Neural cell (in vitro differentiated cells): ENCODE measurements at regions not wholly inside any gene's neighbourhood (a gene's known extent, or its start where the extent isn't known, plus 50 kb on each side); places are given as distances from the start of the nearest gene placed in this dataset.

ENCODE experiments used
- H2AFZ ChIP-seq: fragments of 200-600, 300-800 bp; sonication (generic), shearing (Covaris generic); 2 replicates; pipeline ENCODE4 v1.6.0; 2014; ENCODE audit warnings: low read depth, mild to moderate bottlenecking, antibody characterized with exemption, low read length, moderate library complexity
- H3F3A ChIP-seq: fragments of 200-600 bp; shearing (Covaris generic); 2 replicates; pipeline ENCODE4 v1.6.1; 2016; ENCODE audit warnings: mild to moderate bottlenecking, moderate library complexity, mixed read lengths, antibody characterized with exemption, low read length; ENCODE audit not compliant: insufficient read depth, poor library complexity, severe bottlenecking
- H3K27ac ChIP-seq: fragments of 200-600, 300-800 bp; sonication (generic), shearing (Covaris generic); 2 replicates; pipeline ENCODE4 v1.5.1; 2014; ENCODE audit warnings: mild to moderate bottlenecking, low read length, moderate library complexity
- H3K27me3 ChIP-seq: fragments of 300-800, 200-600 bp; sonication (generic), shearing (Covaris generic); 2 replicates; pipeline ENCODE4 v1.6.0; 2014; ENCODE audit warnings: mild to moderate bottlenecking, low read depth, low read length, moderate library complexity; ENCODE audit not compliant: insufficient read depth
- H3K36me3 ChIP-seq: fragments of 300-800, 200-600 bp; sonication (generic), shearing (Covaris generic); 2 replicates; pipeline ENCODE4 v1.5.1; 2014; ENCODE audit warnings: mild to moderate bottlenecking, antibody characterized with exemption, low read length, moderate library complexity; ENCODE audit not compliant: insufficient read depth
- H3K4me2 ChIP-seq: fragments of 300-800, 200-600 bp; sonication (generic), shearing (Covaris generic); 2 replicates; pipeline ENCODE4 v1.6.0; 2014; ENCODE audit warnings: mild to moderate bottlenecking, low read length
- H3K4me3 ChIP-seq: fragments of 300-800, 200-600 bp; sonication (generic), shearing (Covaris generic); 2 replicates; pipeline ENCODE4 v1.5.1; 2014; ENCODE audit warnings: mild to moderate bottlenecking, low read length, moderate library complexity
- H3K79me2 ChIP-seq: fragments of 200-600 bp; shearing (Covaris generic); replicated peaks from 2 replicates; pipeline ENCODE4 v1.6.0; 2014; ENCODE audit warnings: mild to moderate bottlenecking, low read length, moderate library complexity; ENCODE audit not compliant: insufficient read depth
- H3K9ac ChIP-seq: fragments of 300-800, 200-600 bp; sonication (generic), shearing (Covaris generic); 2 replicates; pipeline ENCODE4 v1.6.1; 2016; ENCODE audit warnings: mild to moderate bottlenecking, low read length, mixed read lengths
- H3K9me2 ChIP-seq: fragments of 200-600 bp; shearing (Covaris generic); 2 replicates; pipeline ENCODE4 v1.6.1; 2016; ENCODE audit warnings: mild to moderate bottlenecking, low read length, mixed read lengths; ENCODE audit not compliant: insufficient read depth
- H3K9me3 ChIP-seq: fragments of 200-600, 300-800 bp; sonication (generic), shearing (Covaris generic); 2 replicates; pipeline ENCODE4 v1.6.1; 2016; ENCODE audit warnings: mild to moderate bottlenecking, mixed run types, low read length, moderate library complexity, mixed read lengths
- H4K20me1 ChIP-seq: fragments of 200-600 bp; shearing (Covaris generic); 2 replicates; pipeline ENCODE4 v1.6.1; 2016; ENCODE audit warnings: mild to moderate bottlenecking, mixed run types; ENCODE audit not compliant: insufficient read depth
- EP300 ChIP-seq: fragments of 450-650 bp; conservative IDR thresholded peaks from 2 replicates; pipeline ENCODE4 v1.6.1; 2014; ENCODE audit warnings: antibody characterized with exemption, mild to moderate bottlenecking, moderate library complexity; ENCODE audit not compliant: poor library complexity, severe bottlenecking
- EZH2 ChIP-seq: fragments of 200-600, 300-800 bp; shearing (Covaris generic), sonication (generic); IDR thresholded peaks from 2 replicates; pipeline ENCODE4 v1.6.1; 2014; ENCODE audit warnings: antibody characterized with exemption, low read length, borderline replicate concordance, mild to moderate bottlenecking; ENCODE audit not compliant: insufficient read depth, poor library complexity, severe bottlenecking
- MXI1 ChIP-seq: fragments of 450-650 bp; conservative IDR thresholded peaks from 2 replicates; pipeline ENCODE4 v1.6.1; 2014; ENCODE audit warnings: antibody characterized with exemption, mild to moderate bottlenecking; ENCODE audit not compliant: poor library complexity, severe bottlenecking
- POLR2AphosphoS5 ChIP-seq: IDR thresholded peaks from 2 replicates; pipeline ENCODE4 v1.6.1; 2012
- RAD21 ChIP-seq: fragments of 450-650 bp; conservative IDR thresholded peaks from 2 replicates; pipeline ENCODE4 v1.6.1; 2014; ENCODE audit warnings: antibody characterized with exemption, mild to moderate bottlenecking, moderate library complexity
- REST ChIP-seq: IDR thresholded peaks from 2 replicates; pipeline ENCODE4 v1.6.1; 2012; ENCODE audit warnings: borderline replicate concordance
- SMC3 ChIP-seq: fragments of 450-650 bp; conservative IDR thresholded peaks from 2 replicates; pipeline ENCODE4 v1.6.1; 2014; ENCODE audit warnings: antibody characterized with exemption, mild to moderate bottlenecking, moderate library complexity; ENCODE audit not compliant: poor library complexity
- TAF1 ChIP-seq: IDR thresholded peaks from 2 replicates; pipeline ENCODE4 v1.6.1; 2012; ENCODE audit warnings: low read depth
- TF ChIP-seq, protein P1 (sequence below): fragments of 450-650 bp; IDR thresholded peaks from 2 replicates; pipeline ENCODE4 v1.5.1; 2014; ENCODE audit warnings: antibody characterized with exemption, mild to moderate bottlenecking, moderate library complexity; ENCODE audit not compliant: poor library complexity, severe bottlenecking

GRCh38 chr3:111359261-111360030, 182.6 kb upstream of the CD96 start:
- Histone ChIP-seq H3K27ac (no peak overlapping the region), H3K9me2 (no peaks in the 10 kb centered on the region), H3K4me2 (no peak overlapping the region), H3K27me3 (no peaks in the 10 kb centered on the region), H4K20me1 (no peaks in the 10 kb centered on the region), H3K4me3 (no peak overlapping the region), H3K9me3 (no peaks in the 10 kb centered on the region), H3K9ac (no peak overlapping the region), H2AFZ (no peak overlapping the region), H3K79me2 (no peaks in the 10 kb centered on the region), H3K36me3 (no peaks in the 10 kb centered on the region), H3F3A (no peaks in the 10 kb centered on the region)
- TF ChIP-seq, protein P1, sequence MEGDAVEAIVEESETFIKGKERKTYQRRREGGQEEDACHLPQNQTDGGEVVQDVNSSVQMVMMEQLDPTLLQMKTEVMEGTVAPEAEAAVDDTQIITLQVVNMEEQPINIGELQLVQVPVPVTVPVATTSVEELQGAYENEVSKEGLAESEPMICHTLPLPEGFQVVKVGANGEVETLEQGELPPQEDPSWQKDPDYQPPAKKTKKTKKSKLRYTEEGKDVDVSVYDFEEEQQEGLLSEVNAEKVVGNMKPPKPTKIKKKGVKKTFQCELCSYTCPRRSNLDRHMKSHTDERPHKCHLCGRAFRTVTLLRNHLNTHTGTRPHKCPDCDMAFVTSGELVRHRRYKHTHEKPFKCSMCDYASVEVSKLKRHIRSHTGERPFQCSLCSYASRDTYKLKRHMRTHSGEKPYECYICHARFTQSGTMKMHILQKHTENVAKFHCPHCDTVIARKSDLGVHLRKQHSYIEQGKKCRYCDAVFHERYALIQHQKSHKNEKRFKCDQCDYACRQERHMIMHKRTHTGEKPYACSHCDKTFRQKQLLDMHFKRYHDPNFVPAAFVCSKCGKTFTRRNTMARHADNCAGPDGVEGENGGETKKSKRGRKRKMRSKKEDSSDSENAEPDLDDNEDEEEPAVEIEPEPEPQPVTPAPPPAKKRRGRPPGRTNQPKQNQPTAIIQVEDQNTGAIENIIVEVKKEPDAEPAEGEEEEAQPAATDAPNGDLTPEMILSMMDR: no peak
- TF ChIP-seq RAD21: no peak
- no peak for TF ChIP-seq EZH2
- TF ChIP-seq SMC3: no peak
- TF ChIP-seq MXI1: no peak
- TF ChIP-seq POLR2AphosphoS5: no peak
- no peak for TF ChIP-seq REST
- no peak for TF ChIP-seq TAF1
- no peak for TF ChIP-seq EP300

GRCh38 chr3:111362381-111363009, 179.5 kb upstream of the CD96 start:
- H3K9me2 ChIP-seq: no peaks in the 10 kb centered on the region
- H2AFZ ChIP-seq: no peak overlapping the region
- H4K20me1 ChIP-seq: no peaks in the 10 kb centered on the region
- no peaks in the 10 kb centered on the region for H3K27me3 ChIP-seq
- H3K79me2 ChIP-seq: no peaks in the 10 kb centered on the region
- H3K27ac ChIP-seq: peak overlapping the region; percentile 74
- H3K4me3 ChIP-seq: peak overlapping the region; percentile 36
- H3K4me2 ChIP-seq: peak overlapping the region; percentile 18
- no peaks in the 10 kb centered on the region for H3K36me3 ChIP-seq
- H3F3A ChIP-seq: no peaks in the 10 kb centered on the region
- no peaks in the 10 kb centered on the region for H3K9me3 ChIP-seq
- no peak overlapping the region for H3K9ac ChIP-seq
- peak; percentile 90 for TF ChIP-seq EP300
- TF ChIP-seq POLR2AphosphoS5: peak; percentile 38
- TF ChIP-seq SMC3: no peak
- no peak for TF ChIP-seq RAD21
- TF ChIP-seq EZH2: no peak
- TF ChIP-seq, protein P1: no peak
- no peak for TF ChIP-seq REST
